GM21390 (cell line): ENCODE measurements at regions not wholly inside any gene's neighbourhood (a gene's known extent, or its start where the extent isn't known, plus 50 kb on each side); places are given as distances from the start of the nearest gene placed in this dataset.

Experiments used
- ATAC-seq: cut with Tn5 transposase; IDR thresholded peaks from one replicate; pipeline ENCODE4 v1.9.1; 2021; ENCODE audit not compliant: unreplicated experiment

DNA sequence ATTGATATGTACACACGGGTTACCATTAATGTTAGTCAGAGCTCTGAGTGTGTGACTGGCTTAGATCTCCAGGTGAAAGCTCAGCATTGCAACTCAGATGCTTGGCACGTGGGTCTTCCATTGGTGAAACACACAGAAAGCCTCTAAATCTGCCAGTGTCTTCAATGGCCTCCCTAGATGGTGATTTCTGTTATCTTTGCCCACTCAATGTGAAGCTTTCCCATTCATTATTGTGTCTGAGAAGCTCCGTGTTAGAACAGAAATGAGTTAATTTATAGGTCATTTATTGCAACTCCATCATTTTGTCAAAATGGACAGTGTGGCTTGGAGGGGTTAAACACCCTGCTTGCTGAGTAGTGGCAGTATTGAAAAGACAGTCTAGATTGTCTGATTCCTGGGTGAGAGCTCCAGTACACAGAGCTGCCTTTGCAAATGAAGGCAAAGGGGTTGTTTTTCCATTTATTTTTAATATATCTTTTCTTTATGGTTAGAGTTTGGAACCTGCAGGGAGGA is 64.7 kb upstream of the GCFC2 start:
- ATAC-seq = no peak

- no peak for ATAC-seq
These were observed 62.4 kb upstream of the GCFC2 start for GRCh38 chr2:75772908-75773630.

- no peak for ATAC-seq
These were observed 55.1 kb upstream of the GCFC2 start for GRCh38 chr2:75765798-75766197.

DNA sequence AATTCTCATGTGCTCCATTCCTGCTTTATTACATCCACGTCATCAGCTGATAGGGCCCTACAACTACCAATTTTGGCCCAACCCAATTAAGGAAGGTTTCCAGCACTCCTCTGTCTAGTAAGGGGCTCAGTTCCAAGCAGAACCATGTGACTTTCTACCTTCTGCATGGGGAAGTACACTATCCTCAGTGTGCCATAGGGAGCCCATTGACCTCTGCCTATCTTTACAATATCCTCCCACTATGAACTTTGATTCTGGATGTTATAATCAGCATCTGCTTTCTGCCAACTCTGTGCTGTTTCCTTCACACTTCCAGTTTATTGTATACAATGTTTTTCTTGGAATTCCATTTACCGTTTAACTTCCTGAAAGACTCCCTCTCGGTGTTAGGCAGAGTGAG is 53.9 kb upstream of the GCFC2 start:
- no peak for ATAC-seq
